HT1080 (cell line): ENCODE measurements at regions not wholly inside any gene's neighbourhood (a gene's known extent, or its start where the extent isn't known, plus 50 kb on each side); places are given as distances from the start of the nearest gene placed in this dataset.
"Not testable (repeated sequence)": the region's sequence is repeated elsewhere in the genome, so short reads cannot be mapped to it uniquely, and the experiment has no call there.

Experiments used
- DNase-seq: peaks from one replicate; pipeline ENCODE4 v3.0.0-alpha.2; 2015; ENCODE audit warnings: low read depth

DNA sequence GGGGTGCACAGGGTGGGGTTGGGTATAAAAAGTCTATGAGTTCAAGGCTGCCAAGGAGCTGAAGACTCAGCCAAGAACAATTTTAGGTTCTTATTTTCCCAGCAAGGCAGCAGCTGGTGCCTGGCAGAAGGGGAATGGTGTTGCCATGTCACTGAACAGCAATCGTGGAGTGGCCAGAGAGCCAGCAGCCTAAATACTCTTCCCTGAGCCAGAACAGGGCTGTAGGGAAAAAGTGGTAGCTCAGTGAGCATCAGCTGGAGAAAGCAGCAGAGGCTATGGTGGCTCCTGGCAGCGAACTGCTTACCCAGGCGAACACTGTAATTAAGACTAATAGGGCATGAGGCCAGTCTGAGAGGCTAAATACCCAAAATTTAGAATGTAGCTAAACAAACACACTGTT lies 334.9 kb downstream of the RMST start:
- no peak for DNase-seq

DNA sequence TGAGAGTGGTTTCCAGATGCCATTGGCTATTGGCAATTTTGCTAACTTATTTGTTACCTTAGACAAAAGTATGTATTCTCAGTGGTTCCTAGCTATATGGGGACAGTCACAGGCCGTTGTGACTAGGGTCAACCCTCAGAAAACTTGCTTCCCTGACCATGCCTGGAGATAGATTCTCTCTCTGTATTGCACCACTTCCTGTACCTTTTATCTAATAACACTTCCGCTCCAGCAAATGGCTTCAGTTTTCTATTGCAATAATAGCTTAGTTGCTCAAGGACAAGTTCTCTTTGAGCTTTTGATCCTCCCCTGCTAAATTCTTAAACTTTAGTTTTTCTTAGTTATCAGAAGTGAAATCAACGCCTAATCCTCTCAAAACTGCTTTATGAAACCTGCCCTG lies 338.0 kb downstream of the RMST start:
- DNase-seq: no peak

DNA sequence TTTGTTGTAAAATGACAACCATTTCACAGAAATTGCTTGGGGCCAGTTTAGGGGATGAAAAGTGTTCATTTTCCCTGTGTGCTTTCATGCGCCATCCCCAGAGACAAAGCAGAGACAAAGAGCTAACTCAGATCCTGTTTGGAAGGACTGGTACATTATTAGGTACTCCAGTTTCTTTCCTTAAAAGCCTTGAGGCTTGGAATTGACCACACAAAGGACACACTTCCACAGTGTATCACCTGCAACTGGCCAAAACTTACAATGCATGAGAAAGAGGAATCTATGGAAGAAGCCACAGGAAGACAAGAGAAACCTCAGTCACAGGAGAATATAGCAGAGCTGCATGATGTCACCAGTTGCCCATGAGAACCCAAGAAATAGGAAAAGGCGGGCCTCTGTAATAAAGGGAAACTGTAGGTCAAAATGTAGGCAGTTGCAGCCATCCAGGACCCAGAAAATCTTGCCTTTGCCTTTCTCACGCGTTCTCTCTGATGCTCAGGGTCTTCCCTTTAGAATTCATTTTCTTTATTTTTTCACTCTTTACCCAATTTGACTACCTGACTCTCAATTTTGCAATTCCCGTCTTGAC lies 339.0 kb downstream of the RMST start:
- DNase-seq: no peak

GRCh38 chr12:97805146-97805545 lies 342.5 kb downstream of the RMST start:
- DNase-seq: no peak

DNA sequence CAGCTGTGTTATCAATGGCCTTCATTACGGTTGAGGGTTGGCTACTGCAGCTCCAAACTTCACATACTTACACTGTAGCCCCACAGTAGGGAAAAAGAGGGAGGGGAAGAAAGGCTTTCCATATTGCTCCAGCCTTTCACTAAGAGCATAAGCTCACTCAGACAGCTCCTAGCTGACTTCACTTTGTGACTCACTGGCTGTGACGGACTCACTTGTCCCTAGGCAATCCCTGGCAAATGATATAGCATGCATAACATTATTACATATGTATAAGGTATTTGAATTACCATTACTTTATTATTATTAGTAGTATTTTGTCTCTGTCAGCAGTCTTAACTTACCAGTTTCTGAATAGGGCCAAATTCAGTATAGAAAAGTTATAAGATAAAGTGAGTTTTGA lies 350.7 kb downstream of the RMST start:
- DNase-seq: no peak

DNA sequence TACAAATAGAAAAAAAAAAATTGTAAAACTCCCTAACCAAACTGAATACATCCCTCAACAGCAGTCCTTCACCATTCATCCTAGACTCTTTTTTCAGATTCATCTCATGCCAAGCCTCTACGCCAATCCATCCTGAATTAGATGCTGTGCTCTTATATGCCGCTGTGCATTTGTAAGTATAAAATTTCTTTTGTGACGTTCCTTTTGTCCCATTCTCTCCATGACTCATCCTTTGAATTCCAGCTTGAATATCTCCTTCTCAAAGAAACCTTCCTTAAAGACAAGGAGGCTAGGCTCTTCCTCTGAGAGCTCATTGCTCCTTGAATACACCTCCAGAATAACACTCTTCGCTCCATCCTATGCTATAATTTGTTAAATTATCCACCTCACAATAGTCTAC lies 359.2 kb downstream of the RMST start:
- DNase-seq: no peak

- no peak for DNase-seq
Observed at GRCh38 chr12:97835541-97835940, 372.9 kb downstream of the RMST start.

DNA sequence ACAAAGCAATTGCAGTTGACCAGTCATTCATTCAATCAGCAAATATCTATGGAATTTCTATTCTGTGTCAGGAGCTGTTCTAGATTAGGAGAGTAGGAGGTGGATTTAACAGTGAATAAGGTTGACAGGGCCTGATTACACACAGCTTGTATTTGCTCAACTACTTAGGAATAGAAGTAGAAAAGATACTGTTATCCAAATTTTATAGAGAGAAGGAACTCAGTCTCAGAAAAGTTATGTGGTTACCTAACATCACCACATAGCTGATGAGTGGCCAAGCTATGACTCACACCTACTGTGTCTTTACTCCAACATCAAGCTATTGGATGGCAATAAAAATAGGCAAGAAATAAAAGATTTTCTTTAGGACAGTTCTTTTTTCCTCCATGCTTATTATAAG lies 374.8 kb downstream of the RMST start:
- peak; percentile 38 for DNase-seq

DNA sequence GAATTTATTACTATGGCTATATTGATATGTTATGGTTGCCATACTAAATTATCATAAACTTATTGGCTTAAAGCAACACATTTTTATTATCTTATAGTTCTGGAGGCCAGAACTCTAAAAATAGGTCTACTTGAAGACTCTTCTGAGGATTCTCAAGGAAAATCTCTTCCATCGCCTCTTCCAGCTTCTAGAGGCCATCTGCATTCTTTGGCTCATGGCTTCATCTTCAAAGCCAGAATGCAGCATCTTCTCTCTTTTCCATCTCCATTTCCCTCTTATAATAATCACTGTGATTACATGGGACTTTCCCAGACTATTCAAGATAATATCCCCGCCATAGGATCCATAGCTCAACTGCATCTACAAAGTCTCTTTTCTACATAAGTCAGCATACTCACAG lies 385.4 kb downstream of the RMST start:
- DNase-seq: no peak

GRCh38 chr12:97854477-97854876 lies 391.9 kb downstream of the RMST start:
- no peak for DNase-seq

- no peak for DNase-seq
Observed at GRCh38 chr12:97862072-97862471, 399.5 kb downstream of the RMST start.

DNA sequence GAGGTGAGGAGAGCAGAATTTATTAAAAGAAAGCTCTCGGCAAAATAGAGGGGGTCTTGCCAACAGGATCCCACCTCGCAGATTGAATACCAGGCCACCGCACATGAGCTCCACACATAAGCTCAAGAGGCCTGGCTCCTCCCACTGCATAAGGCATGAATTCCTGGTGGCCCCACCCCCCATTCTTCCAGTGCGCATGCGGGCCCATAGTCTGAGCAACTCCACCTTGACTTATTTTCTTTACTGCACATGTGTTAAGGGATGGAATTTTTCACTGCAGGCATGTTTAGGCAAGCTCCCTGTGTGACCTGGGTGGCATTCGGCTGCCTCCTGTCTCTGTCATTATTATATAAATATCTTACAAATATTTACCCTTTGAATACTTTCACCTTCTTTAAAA lies 412.5 kb downstream of the RMST start:
- peak; percentile 10 for DNase-seq

DNA sequence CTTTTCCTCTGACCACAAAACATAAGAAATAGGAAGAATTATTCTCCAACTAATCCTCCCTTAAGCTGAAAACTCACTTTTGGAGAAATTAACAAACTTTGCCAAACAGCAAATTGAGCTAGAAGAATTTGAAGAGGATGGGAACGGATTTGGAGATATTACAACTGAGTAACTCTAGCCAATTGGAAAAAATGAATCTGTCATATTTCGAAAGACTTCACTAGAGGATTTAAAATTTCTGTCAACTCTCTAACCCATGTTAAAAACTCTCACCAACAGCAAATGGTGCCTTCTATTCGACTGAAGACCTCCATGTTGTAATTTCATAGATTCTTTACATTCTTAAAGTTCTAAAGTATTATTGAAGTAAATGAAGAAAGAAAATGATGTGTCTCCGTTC lies 414.2 kb downstream of the RMST start:
- no peak for DNase-seq

GRCh38 chr12:97877404-97877803 lies 414.8 kb downstream of the RMST start:
- no peak for DNase-seq

GRCh38 chr12:97886511-97887176 lies 424.0 kb downstream of the RMST start:
- DNase-seq: no peak

DNA sequence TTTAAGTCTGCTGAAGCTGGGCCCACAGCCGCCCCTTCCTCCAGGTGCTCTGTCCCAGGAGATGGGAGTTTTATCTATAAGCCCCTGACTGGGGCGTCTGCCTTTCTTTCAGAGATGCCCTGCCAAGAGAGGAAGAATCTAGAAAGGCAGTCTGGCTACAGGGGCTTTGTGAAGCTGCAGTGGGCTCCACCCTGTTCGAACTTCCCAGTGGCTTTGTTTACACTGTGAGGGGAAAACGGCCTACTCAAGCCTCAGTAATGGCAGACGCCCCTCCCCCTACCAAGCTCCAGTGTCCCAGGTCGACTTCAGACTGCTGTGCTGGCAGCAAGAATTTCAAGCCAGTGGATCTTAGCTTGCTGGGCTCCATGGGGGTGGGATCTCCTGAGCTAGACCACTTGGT lies 435.3 kb downstream of the RMST start:
- not testable (repeated sequence) for DNase-seq

DNA sequence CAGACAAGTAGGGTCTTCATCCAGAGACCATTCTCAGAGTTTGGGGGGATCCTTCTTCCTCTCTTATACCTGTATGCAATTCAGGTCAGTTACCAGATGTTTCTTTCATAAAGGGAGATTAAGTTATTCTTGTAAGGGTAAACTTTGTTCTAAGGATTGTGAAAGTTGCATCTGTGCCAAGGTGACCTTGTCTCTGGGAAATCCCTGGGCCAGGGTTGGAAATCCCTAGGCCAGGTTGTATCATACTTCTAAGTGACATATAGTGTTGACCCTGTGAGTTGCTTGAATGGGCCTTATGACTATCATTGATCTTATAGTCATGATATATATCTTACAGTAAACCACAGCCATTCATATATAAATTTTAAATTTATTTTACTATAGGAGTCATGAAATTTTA lies 436.9 kb downstream of the RMST start:
- DNase-seq: no peak

DNA sequence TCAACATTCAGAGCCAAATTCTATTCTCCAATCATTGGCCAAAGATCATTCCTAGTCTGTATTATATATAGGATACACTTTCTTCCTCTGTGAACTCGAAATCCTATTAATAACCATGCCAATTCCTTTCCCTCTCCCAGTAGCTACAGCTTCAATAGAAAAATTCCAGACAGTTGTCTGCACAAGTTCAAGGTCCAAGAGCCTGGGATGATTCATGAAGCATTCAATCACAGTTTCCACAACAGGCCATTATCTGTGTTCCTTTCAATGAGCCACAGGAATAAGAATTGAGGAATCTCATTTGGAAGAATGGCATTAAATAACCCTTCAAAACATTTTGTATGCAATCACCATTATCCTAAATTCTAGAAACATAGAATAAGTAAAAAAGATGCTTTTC lies 437.4 kb downstream of the RMST start:
- no peak for DNase-seq

DNA sequence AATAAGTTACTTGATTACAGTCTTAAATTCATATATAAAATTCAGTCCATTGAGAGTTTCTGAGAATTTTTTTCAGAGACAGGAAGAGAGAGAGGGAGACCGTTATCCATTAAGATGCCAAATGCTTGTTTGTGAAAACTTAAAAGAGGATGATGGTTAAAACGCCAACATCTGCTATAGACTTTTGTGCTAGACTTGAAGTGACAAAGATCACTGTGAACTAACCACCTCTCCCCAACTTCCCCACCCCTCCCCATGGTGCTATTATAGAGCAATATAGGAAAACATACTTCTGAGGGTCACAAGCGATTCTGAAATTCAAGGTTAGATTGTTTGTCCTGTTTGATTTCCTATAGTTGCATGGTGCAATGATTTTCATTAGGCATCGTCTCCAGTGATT lies 440.8 kb downstream of the RMST start:
- DNase-seq: no peak

DNA sequence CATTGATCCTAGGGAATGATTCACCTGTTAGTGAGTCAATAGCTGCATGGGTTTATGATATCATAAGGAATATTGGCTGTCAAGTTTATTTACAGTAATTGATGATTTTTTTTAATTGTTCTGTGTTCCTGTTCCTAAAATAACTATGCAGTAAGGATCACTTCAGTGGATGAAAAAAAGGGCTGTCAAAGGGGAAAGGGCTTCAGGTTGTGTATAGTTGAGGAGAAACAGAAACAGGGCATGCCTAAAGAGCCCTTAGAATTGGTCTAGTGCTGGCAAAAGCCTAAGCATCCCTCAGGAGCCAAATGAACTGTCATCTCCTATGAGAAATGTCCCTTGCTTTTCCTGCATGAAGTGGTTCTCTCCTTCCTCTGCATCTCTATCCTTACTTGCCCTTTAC lies 444.9 kb downstream of the RMST start:
- DNase-seq: no peak

DNA sequence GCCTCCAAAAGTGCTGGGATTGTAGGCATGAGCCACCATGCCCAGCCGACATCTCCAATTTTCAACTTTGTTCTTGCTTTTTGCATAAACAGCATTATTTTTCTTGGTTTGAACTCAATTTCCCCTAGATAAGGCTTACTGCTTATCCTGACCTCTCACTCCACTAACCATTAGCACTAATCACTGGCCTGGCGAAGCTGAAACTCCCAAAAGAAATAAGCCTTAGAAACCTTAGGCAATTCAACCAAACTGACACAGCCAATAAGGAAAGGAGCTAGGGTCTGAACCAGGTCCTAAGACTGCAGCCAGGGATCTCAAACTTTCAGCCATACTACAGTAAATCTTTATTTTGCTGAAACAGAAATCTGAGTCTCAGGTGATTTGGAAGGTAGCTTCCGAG lies 448.0 kb downstream of the RMST start:
- no peak for DNase-seq

DNA sequence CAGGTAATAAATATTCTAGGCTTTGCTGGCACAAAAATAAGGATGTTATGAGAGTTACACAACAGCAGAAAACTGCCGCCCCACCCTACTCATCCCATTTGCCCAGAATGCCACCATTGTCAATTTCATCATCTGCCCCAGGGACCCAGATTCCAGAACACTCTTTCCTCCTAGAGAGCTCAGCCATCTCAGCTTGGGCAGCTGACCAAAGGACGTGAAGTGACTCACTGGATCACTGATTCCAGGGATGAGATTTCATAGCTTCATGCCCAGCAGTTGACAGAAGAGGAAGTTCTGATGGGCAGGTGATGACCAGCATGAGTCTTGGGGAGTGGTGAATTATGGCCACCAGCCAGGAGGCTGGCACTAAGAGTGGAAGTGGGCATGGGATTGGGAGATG lies 450.3 kb downstream of the RMST start:
- DNase-seq: peak; percentile 23

DNA sequence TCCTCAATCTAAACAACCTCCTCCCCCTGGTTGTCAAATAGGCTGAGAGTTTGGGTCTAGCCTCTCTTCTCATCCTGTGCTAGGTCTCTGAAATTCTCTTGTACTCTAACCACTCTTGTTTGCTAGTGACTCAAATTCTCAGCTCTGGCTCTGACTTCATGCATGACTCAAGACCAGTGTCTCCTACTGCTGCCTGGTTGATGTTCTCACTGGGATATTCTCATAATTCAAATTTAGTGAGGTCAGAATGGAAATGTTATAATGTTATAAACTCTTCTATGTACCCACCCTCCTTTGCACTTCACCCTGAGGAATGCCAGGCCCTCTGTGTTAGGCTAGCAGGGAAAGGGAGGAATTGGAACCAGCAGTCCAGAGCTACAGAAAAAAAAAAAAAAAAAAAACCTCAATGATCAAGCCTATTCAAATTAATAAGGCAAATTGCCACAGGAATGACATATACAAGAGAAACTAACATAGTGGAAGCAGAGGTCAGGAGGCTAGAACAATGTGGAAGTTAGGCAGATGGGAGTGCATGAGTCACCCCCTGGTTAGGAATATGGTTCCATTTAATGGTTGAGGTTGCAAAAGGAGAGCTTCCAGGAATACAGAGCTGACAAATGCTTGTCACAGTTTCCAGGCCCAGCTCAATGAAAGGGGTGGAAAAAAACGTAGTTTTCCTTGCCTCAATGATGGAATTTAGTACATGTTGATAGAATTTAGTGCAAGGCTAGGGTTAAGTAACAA lies 459.5 kb downstream of the RMST start:
- DNase-seq: peak; percentile 65
